HG03066 (cell line): ENCODE measurements at regions not wholly inside any gene's neighbourhood (a gene's known extent, or its start where the extent isn't known, plus 50 kb on each side); places are given as distances from the start of the nearest gene placed in this dataset.
"Not testable (repeated sequence)": the region's sequence is repeated elsewhere in the genome, so short reads cannot be mapped to it uniquely, and the experiment has no call there.

Experiments used
- ATAC-seq: cut with Tn5 transposase; IDR thresholded peaks from one replicate; pipeline ENCODE4 v1.9.1; 2021; ENCODE audit warnings: low read depth; ENCODE audit not compliant: unreplicated experiment

DNA sequence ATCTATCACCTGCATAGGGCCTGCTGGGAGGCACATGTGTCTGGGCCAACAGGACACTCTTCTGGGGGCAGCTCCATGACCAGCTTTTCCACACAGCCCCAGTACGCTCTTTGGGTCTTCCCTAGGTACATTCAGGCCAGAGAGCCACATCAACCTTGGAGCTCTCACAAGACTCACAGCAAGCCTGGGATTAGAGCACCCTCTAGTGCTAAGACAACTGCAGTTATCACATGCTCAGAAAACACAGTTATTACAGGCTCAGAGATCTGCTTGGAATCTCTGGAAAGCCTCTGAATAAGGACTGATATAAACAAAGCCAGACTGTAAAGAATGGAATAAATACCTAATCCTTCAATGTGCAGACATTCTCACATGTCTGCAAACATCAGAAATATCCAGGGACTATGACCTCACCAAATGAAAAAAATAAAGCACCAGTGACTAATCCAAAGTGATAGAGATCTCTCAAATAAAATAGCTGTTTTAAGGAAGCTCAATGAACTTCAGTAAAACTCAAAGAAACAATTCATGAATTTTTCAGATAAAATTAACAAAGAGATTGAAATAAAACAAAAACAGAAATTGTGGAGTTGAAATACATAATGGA is 563.9 kb upstream of the NR5A2 start:
- peak; percentile 57 for ATAC-seq

GRCh38 chr1:199466961-199467360 is 560.5 kb upstream of the NR5A2 start:
- no peak for ATAC-seq

DNA sequence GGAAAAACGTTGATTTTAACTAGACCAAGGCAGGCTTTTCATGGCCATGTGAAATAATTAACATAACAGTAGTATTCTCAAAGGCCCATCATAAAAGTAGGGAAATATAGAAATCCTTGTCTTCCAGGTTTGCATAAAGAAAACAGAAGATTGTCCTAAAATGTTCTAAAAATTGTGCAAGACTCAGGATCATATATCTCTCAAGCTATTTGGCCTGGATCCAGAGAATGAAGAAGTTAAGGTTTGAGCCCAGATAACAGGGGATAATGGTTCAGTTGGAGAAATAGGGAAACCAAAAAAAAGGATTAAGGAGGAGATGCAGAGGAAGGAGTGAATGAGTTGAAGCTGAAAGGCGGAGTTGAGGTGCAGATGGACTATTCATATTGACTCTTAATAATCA is 555.5 kb upstream of the NR5A2 start:
- no peak for ATAC-seq

GRCh38 chr1:199472978-199473377 is 554.5 kb upstream of the NR5A2 start:
- ATAC-seq = no peak

- no peak for ATAC-seq
Measured at GRCh38 chr1:199474738-199475137, 552.8 kb upstream of the NR5A2 start.

DNA sequence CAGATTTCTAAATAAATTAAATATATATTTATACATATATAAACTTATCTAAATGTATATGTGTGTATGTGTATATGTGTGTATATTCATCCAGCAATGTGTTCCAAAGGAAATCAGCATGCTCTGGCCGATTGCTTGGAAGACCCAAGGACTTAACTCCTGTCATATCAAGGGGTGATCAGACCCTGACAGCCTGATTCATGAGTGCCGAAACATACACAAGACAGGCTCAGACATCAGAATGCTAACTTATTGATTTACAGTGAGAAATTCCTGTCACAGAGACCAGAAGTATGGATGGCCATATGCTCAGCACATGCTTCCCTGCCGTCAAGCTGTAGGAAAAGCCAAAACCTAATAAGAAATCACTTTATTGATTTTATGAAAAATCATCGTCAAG is 545.1 kb upstream of the NR5A2 start:
- no peak for ATAC-seq

GRCh38 chr1:199489594-199489993 is 537.9 kb upstream of the NR5A2 start:
- ATAC-seq = no peak

GRCh38 chr1:199490769-199491527 is 536.6 kb upstream of the NR5A2 start:
- no peak for ATAC-seq

DNA sequence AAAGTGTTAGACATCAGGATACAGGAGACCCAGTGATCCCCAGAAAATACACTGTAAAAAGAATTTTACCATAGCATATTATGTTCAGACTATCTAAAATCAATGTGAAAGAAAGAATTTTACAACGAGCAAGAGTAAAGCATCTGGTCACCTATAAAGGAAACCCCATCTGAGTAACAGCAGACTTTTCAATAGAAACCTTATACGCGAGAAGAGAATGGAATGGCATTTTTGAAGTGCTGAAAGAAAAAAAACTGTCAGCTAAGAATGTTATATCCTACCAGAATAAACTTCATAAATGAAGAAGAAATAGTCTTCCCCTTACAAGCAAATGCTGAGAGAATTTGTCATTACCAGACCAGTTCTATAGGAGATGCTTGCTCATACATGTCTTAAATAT is 532.1 kb upstream of the NR5A2 start:
- ATAC-seq = no peak

DNA sequence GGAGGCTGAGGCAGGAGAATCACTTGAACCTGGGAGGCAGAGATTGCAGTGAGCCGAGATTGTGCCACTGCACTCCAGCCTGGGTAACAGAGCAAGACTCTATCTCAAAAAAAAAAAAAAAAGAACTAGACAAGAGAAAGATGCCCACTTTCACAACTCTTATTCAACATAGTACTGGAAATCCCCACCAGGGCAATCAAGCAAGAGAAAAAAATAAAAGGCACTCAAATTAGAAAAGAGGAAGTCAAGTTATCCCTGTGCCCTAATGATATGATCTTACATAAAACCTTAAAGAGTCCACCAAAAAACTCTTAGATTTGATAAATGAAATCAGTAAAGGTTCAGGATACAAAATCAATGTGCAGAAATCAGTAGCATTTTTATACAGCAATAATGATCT is 528.7 kb upstream of the NR5A2 start:
- ATAC-seq = not testable (repeated sequence)

GRCh38 chr1:199508072-199508471 is 519.4 kb upstream of the NR5A2 start:
- ATAC-seq = no peak

GRCh38 chr1:199508653-199509052 is 518.9 kb upstream of the NR5A2 start:
- no peak for ATAC-seq

DNA sequence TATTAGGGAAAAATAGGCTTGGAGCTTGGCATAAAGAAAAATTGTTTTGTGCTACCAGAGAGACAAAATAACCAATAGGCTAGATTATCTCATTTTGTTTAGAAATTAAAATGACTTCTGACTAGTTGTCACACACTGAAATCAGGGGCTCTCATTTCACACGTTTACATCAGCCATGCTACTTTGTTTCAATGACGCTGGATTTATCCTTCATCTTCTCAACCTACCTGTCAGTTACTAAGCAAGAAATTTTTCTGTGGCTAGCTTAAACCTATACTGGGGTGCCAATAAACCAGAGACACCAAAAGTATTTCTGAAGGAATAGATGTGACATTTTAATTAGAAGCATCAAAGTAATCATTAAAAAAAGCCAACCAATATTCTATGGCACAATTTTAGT is 518.1 kb upstream of the NR5A2 start:
- no peak for ATAC-seq

GRCh38 chr1:199510314-199510713 is 517.2 kb upstream of the NR5A2 start:
- peak; percentile 57 for ATAC-seq

- no peak for ATAC-seq
Measured at GRCh38 chr1:199512037-199512710, 515.3 kb upstream of the NR5A2 start.

GRCh38 chr1:199515261-199515660 is 512.2 kb upstream of the NR5A2 start:
- ATAC-seq = no peak

- ATAC-seq = no peak
Measured at GRCh38 chr1:199522338-199522737, 505.2 kb upstream of the NR5A2 start.

- ATAC-seq = no peak
Measured at GRCh38 chr1:199522936-199523335, 504.6 kb upstream of the NR5A2 start.

- no peak for ATAC-seq
Measured at GRCh38 chr1:199529324-199529723, 498.2 kb upstream of the NR5A2 start.

- not testable (repeated sequence) for ATAC-seq
Measured at GRCh38 chr1:199533361-199533760, 494.1 kb upstream of the NR5A2 start.

DNA sequence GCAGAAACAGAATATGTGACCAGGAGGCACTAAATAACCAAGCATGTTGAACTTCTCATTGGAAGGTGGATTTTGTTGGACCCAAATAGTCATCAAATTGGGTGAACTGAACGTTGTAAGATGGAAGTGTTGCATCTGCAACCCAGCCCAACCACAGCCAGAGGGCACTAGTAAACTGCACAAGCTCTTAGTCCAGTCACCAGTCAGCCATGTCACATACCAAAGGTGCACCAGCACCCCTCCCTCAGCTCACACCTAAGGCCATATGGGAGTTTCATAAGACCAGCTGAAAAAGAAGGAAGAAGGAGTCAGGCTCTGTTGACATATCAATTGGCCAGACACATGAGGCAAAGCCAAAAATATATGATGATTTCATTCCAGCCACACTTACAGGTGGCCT is 481.7 kb upstream of the NR5A2 start:
- ATAC-seq = no peak

DNA sequence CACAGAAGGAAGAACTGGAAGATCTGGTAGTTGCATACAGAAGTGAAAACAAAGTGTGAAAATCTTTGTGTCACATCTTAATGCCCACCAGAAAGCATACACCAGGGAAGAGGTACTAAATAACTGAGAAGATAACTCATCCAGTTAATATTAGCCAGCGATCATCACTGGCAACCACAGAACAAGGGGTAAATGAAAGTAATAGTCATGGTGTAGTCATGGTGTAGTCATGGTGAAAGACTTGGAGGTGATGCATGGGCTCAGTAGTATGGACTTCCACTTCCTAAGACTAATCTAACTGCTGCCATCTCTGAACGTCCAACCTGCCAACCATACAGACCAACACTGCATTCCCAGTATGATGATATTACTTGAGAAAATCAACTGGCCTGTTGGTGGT is 481.2 kb upstream of the NR5A2 start:
- ATAC-seq = no peak
